CD14-positive monocyte (primary cell): ENCODE measurements at regions not wholly inside any gene's neighbourhood (a gene's known extent, or its start where the extent isn't known, plus 50 kb on each side); places are given as distances from the start of the nearest gene placed in this dataset.

ENCODE experiments used
- DNase-seq, 3 donors: peaks; one replicate each; pipeline ENCODE4 v3.0.0-alpha.2; 2011 to 2022
- H2AFZ ChIP-seq: 2 replicates; pipeline ENCODE4 v1.6.0; 2012; ENCODE audit warnings: mild to moderate bottlenecking, low read depth, low read length, inconsistent platforms; ENCODE audit not compliant: insufficient read depth, poor library complexity, severe bottlenecking
- H3K27ac ChIP-seq, 2 donors: 1 replicate in 1 of 2; 2 replicates in 1 of 2; pipeline ENCODE4 v1.5.1; 2012 to 2013; ENCODE audit warnings: low read length in 2 of 2, control low read depth in 1 of 2, inconsistent platforms in 1 of 2, low read depth in 1 of 2, mild to moderate bottlenecking in 1 of 2
- H3K27me3 ChIP-seq, 2 donors: one replicate each; pipeline versions ENCODE4 v1.6.0 to v1.6.1; 2011 to 2013; ENCODE audit warnings: low read length in 2 of 2; ENCODE audit not compliant: control insufficient read depth in 2 of 2, insufficient read depth in 2 of 2
- H3K36me3 ChIP-seq, 2 donors: replicated peaks in 1 of 2; 1 replicate in 1 of 2; 2 replicates in 1 of 2; pipeline versions ENCODE4 v1.5.1 to v1.6.1; 2012 to 2013; ENCODE audit warnings: low read length in 2 of 2, control low read depth in 1 of 2, inconsistent platforms in 1 of 2, mild to moderate bottlenecking in 1 of 2; ENCODE audit not compliant: insufficient read depth in 2 of 2, control insufficient read depth in 1 of 2
- H3K4me1 ChIP-seq, 2 donors: 1 replicate in 1 of 2; 2 replicates in 1 of 2; pipeline versions ENCODE4 v1.5.1 to v1.6.1; 2012 to 2013; ENCODE audit warnings: low read length in 2 of 2, control low read depth in 1 of 2, inconsistent platforms in 1 of 2, mild to moderate bottlenecking in 1 of 2, moderate library complexity in 1 of 2; ENCODE audit not compliant: insufficient read depth in 2 of 2, control insufficient read depth in 1 of 2
- H3K4me2 ChIP-seq: replicated peaks from 2 replicates; pipeline ENCODE3; 2012; ENCODE audit warnings: low read length, moderate library complexity, mild to moderate bottlenecking; ENCODE audit not compliant: poor library complexity, severe bottlenecking; ENCODE audit errors: extremely low read depth
- H3K4me3 ChIP-seq, 3 experiments: fragments of 200-600 bp in 1 of 3; sonication (generic) in 1 of 3; replicated peaks in 1 of 3; 1 replicate in 2 of 3; 2 replicates in 1 of 3; pipeline ENCODE4 v1.5.1; 2011 to 2013; ENCODE audit warnings: low read length in 3 of 3, mild to moderate bottlenecking in 3 of 3, control low read depth in 2 of 3, low read depth in 2 of 3, inconsistent platforms in 1 of 3, moderate library complexity in 1 of 3
- H3K79me2 ChIP-seq: 2 replicates; pipeline ENCODE4 v1.6.0; 2012; ENCODE audit warnings: mild to moderate bottlenecking, control low read depth, inconsistent platforms, low read length, moderate library complexity; ENCODE audit not compliant: insufficient read depth
- H3K9ac ChIP-seq: 2 replicates; pipeline ENCODE4 v1.6.0; 2017; ENCODE audit warnings: low read length, mild to moderate bottlenecking; ENCODE audit not compliant: insufficient read depth, poor library complexity, severe bottlenecking
- H3K9me3 ChIP-seq, 2 donors: replicated peaks in 1 of 2; 1 replicate in 1 of 2; 2 replicates in 1 of 2; pipeline versions ENCODE4 v1.5.1 to v1.6.1; 2012 to 2013; ENCODE audit warnings: low read length in 2 of 2, control low read depth in 1 of 2; ENCODE audit not compliant: control insufficient read depth in 1 of 2, insufficient read depth in 1 of 2
- H4K20me1 ChIP-seq: 2 replicates; pipeline ENCODE4 v1.6.0; 2012; ENCODE audit warnings: mild to moderate bottlenecking, low read length, control low read depth, moderate library complexity; ENCODE audit not compliant: insufficient read depth
- H3K27ac Mint-ChIP-seq, 7 donors: one replicate each; pipeline ENCODE4 v1.8.0; 2020; ENCODE audit warnings: mild to moderate bottlenecking in 7 of 7, mixed read lengths in 7 of 7, moderate library complexity in 6 of 7, inconsistent platforms in 2 of 7
- H3K27me3 Mint-ChIP-seq, 3 donors: one replicate each; pipeline ENCODE4 v1.8.0; 2021 to 2022; ENCODE audit warnings: low read depth in 3 of 3, mild to moderate bottlenecking in 3 of 3, mixed read lengths in 3 of 3, moderate library complexity in 3 of 3, inconsistent platforms in 1 of 3
- H3K36me3 Mint-ChIP-seq, 2 donors: one replicate each; pipeline ENCODE4 v1.8.0; 2020; ENCODE audit warnings: mixed read lengths in 2 of 2, inconsistent platforms in 1 of 2, mild to moderate bottlenecking in 1 of 2
- H3K4me1 Mint-ChIP-seq: one replicate; pipeline ENCODE4 v1.8.0; 2020; ENCODE audit warnings: mild to moderate bottlenecking, mixed read lengths
- H3K4me3 Mint-ChIP-seq, 2 donors: one replicate each; pipeline ENCODE4 v1.8.0; 2020; ENCODE audit warnings: mild to moderate bottlenecking in 2 of 2, mixed read lengths in 2 of 2, moderate library complexity in 1 of 2
- H3K9me3 Mint-ChIP-seq, 7 donors: one replicate each; pipeline ENCODE4 v1.8.0; 2020 to 2022; ENCODE audit warnings: mixed read lengths in 7 of 7, mild to moderate bottlenecking in 6 of 7, moderate library complexity in 6 of 7, inconsistent platforms in 2 of 7
- CTCF ChIP-seq: fragments of 200-600 bp; IDR thresholded peaks from one replicate; pipeline ENCODE4 v1.8.0; 2022; ENCODE audit warnings: antibody characterized with exemption, mild to moderate bottlenecking
- intact Hi-C, 2 donors: fragments of 100-400 bp; cut with micrococcal nuclease; formaldehyde crosslinking; loops; one replicate each; pipeline versions ENCODE4 v1.15.0 to v1.15.1; 2023

DNA sequence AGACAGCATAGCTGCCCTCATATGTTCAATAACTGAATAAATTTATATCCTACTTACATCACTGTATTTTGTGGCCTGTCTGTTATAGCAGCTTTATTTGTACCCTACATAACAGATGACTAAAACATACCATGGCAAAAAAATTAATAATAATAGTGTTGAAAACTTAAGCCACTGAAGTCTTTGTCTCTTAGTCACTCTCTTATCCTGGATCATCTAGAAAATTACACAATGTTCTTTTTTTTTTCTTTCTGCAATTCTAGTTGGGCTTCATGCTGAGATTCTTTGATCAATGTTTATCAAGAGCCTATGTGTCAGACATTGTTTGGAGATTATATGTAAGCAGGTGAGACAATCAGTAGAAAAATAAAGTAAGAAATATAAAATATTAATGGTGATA lies 519.3 kb upstream of the ARPP21 start:
- Mint-ChIP-seq H3K4me1 (no peaks in the 10 kb centered on the region), H3K36me3 (no peaks in the 10 kb centered on the region), H3K27ac (no peak overlapping the region), H3K27me3 (peaks cover 0 to 2% (median 0%) of the 10 kb centered on the region in 3 donors), H3K4me3 (no peak overlapping the region), H3K9me3 (peaks cover 0 to 6% (median 0%) of the 10 kb centered on the region in 7 donors)
- H3K4me1 ChIP-seq: no peaks in the 10 kb centered on the region
- H3K9ac ChIP-seq: no peak overlapping the region
- H4K20me1 ChIP-seq: no peaks in the 10 kb centered on the region
- no peaks in the 10 kb centered on the region for H3K27me3 ChIP-seq
- H3K4me2 ChIP-seq: no peak overlapping the region
- no peaks in the 10 kb centered on the region for H3K79me2 ChIP-seq
- no peaks in the 10 kb centered on the region for H3K36me3 ChIP-seq
- intact Hi-C loops: no loop called here
- DNase-seq: no peak
- TF ChIP-seq CTCF: no peak
- no peak overlapping the region for H3K27ac ChIP-seq
- H2AFZ ChIP-seq: no peak overlapping the region
- no peaks in the 10 kb centered on the region for H3K9me3 ChIP-seq
- H3K4me3 ChIP-seq: no peak overlapping the region

DNA sequence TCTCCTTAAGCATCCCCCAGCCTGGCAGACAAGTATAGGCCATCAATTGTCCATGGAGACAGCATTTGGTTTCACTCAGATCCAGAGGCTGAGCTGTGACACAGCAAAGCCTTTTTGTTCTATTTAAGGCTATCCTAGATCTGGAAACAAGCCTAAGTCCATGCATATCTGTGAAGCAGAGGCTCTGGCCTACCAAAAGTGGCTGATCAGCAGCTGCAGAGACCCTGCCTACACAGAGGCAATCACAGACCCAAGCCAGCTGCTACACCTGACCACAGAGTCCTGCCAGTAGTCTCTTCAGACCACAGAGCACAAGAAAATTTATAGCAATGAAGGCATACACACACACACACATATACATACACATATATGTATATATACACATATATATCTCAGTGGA lies 501.7 kb upstream of the ARPP21 start:
- Histone ChIP-seq H3K79me2 (no peaks in the 10 kb centered on the region), H3K4me3 (no peak overlapping the region), H3K4me1 (no peaks in the 10 kb centered on the region), H2AFZ (no peak overlapping the region), H3K36me3 (no peaks in the 10 kb centered on the region), H3K27me3 (no peaks in the 10 kb centered on the region), H3K27ac (no peak overlapping the region), H4K20me1 (no peaks in the 10 kb centered on the region), H3K9ac (no peak overlapping the region), H3K9me3 (peaks cover 6 to 8% of the 10 kb centered on the region in 2 donors), H3K4me2 (no peak overlapping the region)
- Mint-ChIP-seq H3K9me3 (peaks cover 2 to 11% (median 6%) of the 10 kb centered on the region in 7 donors), H3K4me1 (no peaks in the 10 kb centered on the region), H3K4me3 (no peak overlapping the region), H3K27ac (no peak overlapping the region), H3K36me3 (no peaks in the 10 kb centered on the region), H3K27me3 (no peaks in the 10 kb centered on the region)
- DNase-seq: no peak
- no peak for TF ChIP-seq CTCF
- intact Hi-C loops: no loop called here
